OCI-LY1 (cell line): ENCODE measurements at regions not wholly inside any gene's neighbourhood (a gene's known extent, or its start where the extent isn't known, plus 50 kb on each side); places are given as distances from the start of the nearest gene placed in this dataset.

ENCODE experiments used
- CTCF ChIP-seq: fragments of 200-600 bp; sonication (generic), shearing (Covaris generic); IDR thresholded peaks from 2 replicates; pipeline ENCODE4 v1.5.1; 2017; ENCODE audit warnings: mild to moderate bottlenecking, antibody characterized with exemption, low read length, moderate library complexity, mixed read lengths
- EZH2 ChIP-seq: fragments of 200-600 bp; sonication (generic), shearing (Covaris generic); IDR thresholded peaks from 2 replicates; pipeline ENCODE4 v1.8.0; 2017; ENCODE audit warnings: borderline replicate concordance, mixed run types, mild to moderate bottlenecking, antibody characterized with exemption, low read length, moderate library complexity, mixed read lengths

- no peak for TF ChIP-seq CTCF
- no peak for TF ChIP-seq EZH2
Observed at GRCh38 chr7:68376131-68376661, 1222.1 kb upstream of the AUTS2 start.
